B cell (primary cell): ENCODE measurements at regions not wholly inside any gene's neighbourhood (a gene's known extent, or its start where the extent isn't known, plus 50 kb on each side); places are given as distances from the start of the nearest gene placed in this dataset.

ENCODE experiments used
- ATAC-seq: fragments of 200-7000 bp; cut with Tn5 transposase; one replicate; pipeline ENCODE4 v1.10.0; 2021; ENCODE audit warnings: low read depth, mild to moderate bottlenecking, moderate number of reproducible peaks, moderate library complexity
- CTCF ChIA-PET: fragments of 350-600 bp; sonication (Branson Sonifier 250); formaldehyde crosslinking; loops from one replicate; lab custom pipeline; 2021; ENCODE audit warnings: antibody characterized with exemption, inconsistent platforms; lab: Charles Lee
- POLR2A ChIA-PET: fragments of 350-600 bp; sonication (Branson Sonifier 250); formaldehyde crosslinking; loops from one replicate; lab custom pipeline; 2021; ENCODE audit warnings: antibody characterized with exemption; lab: Charles Lee
- DNase-seq: peaks from one replicate; pipeline ENCODE4 v3.0.0; 2013
- H2AFZ ChIP-seq: 2 replicates; pipeline ENCODE4 v1.6.1; 2012; ENCODE audit warnings: mild to moderate bottlenecking, low read depth, low read length; ENCODE audit not compliant: insufficient read depth, poor library complexity, severe bottlenecking
- H3K27ac ChIP-seq, 2 donors: 1 replicate in 1 of 2; 2 replicates in 1 of 2; pipeline ENCODE4 v1.5.1; 2012 to 2013; ENCODE audit warnings: low read length in 2 of 2, mild to moderate bottlenecking in 2 of 2, moderate library complexity in 1 of 2
- H3K27me3 ChIP-seq, 4 experiments: fragments of 200-600 bp in 1 of 4; sonication (generic) in 1 of 4; replicated peaks in 1 of 4; 1 replicate in 2 of 4; 2 replicates in 2 of 4; pipeline versions ENCODE4 v1.6.1 to v1.7.0; 2013 to 2016; ENCODE audit warnings: low read length in 3 of 4, mild to moderate bottlenecking in 2 of 4, mixed read lengths in 1 of 4, moderate library complexity in 1 of 4; ENCODE audit not compliant: insufficient read depth in 4 of 4, control insufficient read depth in 3 of 4; ENCODE audit errors: control extremely low read depth in 1 of 4
- H3K36me3 ChIP-seq, 2 experiments: replicated peaks in 1 of 2; 1 replicate in 1 of 2; 2 replicates in 1 of 2; pipeline versions ENCODE4 v1.6.1 to v1.7.1; 2013; ENCODE audit warnings: low read length in 1 of 2; ENCODE audit not compliant: insufficient read depth in 2 of 2, control insufficient read depth in 1 of 2; ENCODE audit errors: control extremely low read depth in 1 of 2, extremely low read depth in 1 of 2
- H3K4me1 ChIP-seq, 2 donors: fragments of 200-600 bp in 1 of 2; sonication (generic) in 1 of 2; 1 replicate in 1 of 2; 2 replicates in 1 of 2; pipeline versions ENCODE4 v1.5.1 to v1.6.1; 2013 to 2017; ENCODE audit warnings: low read length in 2 of 2; ENCODE audit not compliant: control insufficient read depth in 2 of 2, insufficient read depth in 2 of 2
- H3K4me2 ChIP-seq: replicated peaks from 2 replicates; pipeline ENCODE3; 2012; ENCODE audit warnings: mild to moderate bottlenecking, low read depth, low read length; ENCODE audit not compliant: poor library complexity, severe bottlenecking
- H3K4me3 ChIP-seq, 5 experiments: fragments of 200-600 bp in 1 of 5; sonication (generic) in 1 of 5; 1 replicate in 3 of 5; 2 replicates in 2 of 5; pipeline versions ENCODE4 v1.5.1 to v1.7.0; 2011 to 2016; ENCODE audit warnings: low read length in 4 of 5, mild to moderate bottlenecking in 4 of 5, low read depth in 2 of 5, control low read depth in 1 of 5, moderate library complexity in 1 of 5; ENCODE audit not compliant: insufficient read depth in 1 of 5; ENCODE audit errors: control extremely low read depth in 1 of 5, extremely low read depth in 1 of 5
- H3K79me2 ChIP-seq: fragments of 200-600 bp; sonication (generic); one replicate; pipeline ENCODE4 v1.6.0; 2016; ENCODE audit warnings: low read length; ENCODE audit not compliant: control insufficient read depth, insufficient read depth
- H3K9ac ChIP-seq: fragments of 200-600 bp; sonication (generic); 2 replicates; pipeline ENCODE4 v1.6.1; 2017; ENCODE audit warnings: mild to moderate bottlenecking, low read length, moderate library complexity
- H3K9me3 ChIP-seq, 3 donors: one replicate each; pipeline versions ENCODE4 v1.6.1 to v1.7.1; 2013; ENCODE audit warnings: low read length in 2 of 3; ENCODE audit not compliant: control insufficient read depth in 2 of 3, insufficient read depth in 1 of 3; ENCODE audit errors: control extremely low read depth in 1 of 3
- H4K20me1 ChIP-seq: 2 replicates; pipeline ENCODE4 v1.6.0; 2012; ENCODE audit warnings: mild to moderate bottlenecking, low read length; ENCODE audit not compliant: insufficient read depth, control insufficient read depth, poor library complexity, severe bottlenecking
- H3K27ac Mint-ChIP-seq: one replicate; pipeline ENCODE4 v1.8.0; 2021; ENCODE audit warnings: mixed read lengths
- H3K27me3 Mint-ChIP-seq: one replicate; pipeline ENCODE4 v1.8.0; 2021; ENCODE audit warnings: mixed read lengths
- H3K4me1 Mint-ChIP-seq: one replicate; pipeline ENCODE4 v1.8.0; 2021; ENCODE audit warnings: mixed read lengths
- H3K4me3 Mint-ChIP-seq: one replicate; pipeline ENCODE4 v1.8.0; 2021; ENCODE audit warnings: mixed read lengths
- H3K9me3 Mint-ChIP-seq: one replicate; pipeline ENCODE4 v1.8.0; 2022; ENCODE audit warnings: mixed read lengths; ENCODE audit not compliant: insufficient read depth
- EZH2 ChIP-seq: IDR thresholded peaks from 2 replicates; pipeline ENCODE4 v1.6.1; 2012; ENCODE audit warnings: borderline replicate concordance, low read depth, mild to moderate bottlenecking, moderate library complexity, low read length; ENCODE audit not compliant: insufficient read depth, poor library complexity, severe bottlenecking
- WGBS: methylation state at CpG from one replicate; pipeline ENCODE4 v1.1.5; 2013; ENCODE audit warnings: missing lambda C conversion rate; ENCODE audit not compliant: insufficient coverage; 5-methylcytosine and 5-hydroxymethylcytosine counted together
- intact Hi-C: fragments of 100-400 bp; cut with micrococcal nuclease; formaldehyde crosslinking; loops from one replicate; pipeline ENCODE4 v1.10.0; 2022
- TF ChIP-seq, protein P1 (sequence below): fragments of 200-600 bp; IDR thresholded peaks from one replicate; pipeline ENCODE4 v1.8.0; 2022; ENCODE audit warnings: antibody characterized with exemption, mild to moderate bottlenecking

DNA sequence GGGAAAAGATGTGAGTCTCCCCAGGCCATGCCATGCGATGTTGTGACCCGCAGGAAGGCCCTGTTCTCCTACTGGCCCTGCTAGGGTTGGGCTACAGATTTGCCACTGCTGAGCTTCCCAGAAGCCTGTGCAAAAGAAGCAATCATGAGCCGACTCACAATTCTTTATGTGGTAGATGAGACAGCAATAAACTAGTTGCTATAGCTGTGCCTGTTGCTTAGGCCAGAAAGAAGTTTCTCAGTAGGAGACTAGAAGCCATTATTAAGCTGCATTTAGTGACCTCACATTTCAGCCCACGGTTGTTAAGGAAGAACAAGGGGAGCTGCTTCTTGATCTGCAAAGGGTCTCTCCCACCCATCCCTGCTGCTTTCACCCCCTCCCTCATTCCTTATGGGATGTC lies 239.4 kb upstream of the CRY1 start:
- Histone ChIP-seq H3K9ac (no peak overlapping the region), H3K36me3 (no peaks in the 10 kb centered on the region), H4K20me1 (no peaks in the 10 kb centered on the region), H3K9me3 (peaks cover 0 to 4% (median 0%) of the 10 kb centered on the region in 3 donors), H3K79me2 (no peaks in the 10 kb centered on the region), H3K27me3 (peaks cover 0 to 19% (median 6%) of the 10 kb centered on the region in 4 experiments), H3K4me1 (no peaks in the 10 kb centered on the region), H3K4me3 (no peak overlapping the region), H2AFZ (no peak overlapping the region), H3K27ac (no peak overlapping the region), H3K4me2 (no peak overlapping the region)
- ChIA-PET CTCF (no interaction called here), POLR2A (no interaction called here)
- H3K27ac Mint-ChIP-seq, result no peak overlapping the region
- no peaks in the 10 kb centered on the region for H3K4me1 Mint-ChIP-seq
- ATAC-seq, result no peak
- intact Hi-C loops, result no loop called here
- peaks cover 45% of the 10 kb centered on the region for H3K27me3 Mint-ChIP-seq
- no peak for DNase-seq
- no peak overlapping the region for H3K4me3 Mint-ChIP-seq
- H3K9me3 Mint-ChIP-seq, result no peaks in the 10 kb centered on the region
- TF ChIP-seq, protein P1, sequence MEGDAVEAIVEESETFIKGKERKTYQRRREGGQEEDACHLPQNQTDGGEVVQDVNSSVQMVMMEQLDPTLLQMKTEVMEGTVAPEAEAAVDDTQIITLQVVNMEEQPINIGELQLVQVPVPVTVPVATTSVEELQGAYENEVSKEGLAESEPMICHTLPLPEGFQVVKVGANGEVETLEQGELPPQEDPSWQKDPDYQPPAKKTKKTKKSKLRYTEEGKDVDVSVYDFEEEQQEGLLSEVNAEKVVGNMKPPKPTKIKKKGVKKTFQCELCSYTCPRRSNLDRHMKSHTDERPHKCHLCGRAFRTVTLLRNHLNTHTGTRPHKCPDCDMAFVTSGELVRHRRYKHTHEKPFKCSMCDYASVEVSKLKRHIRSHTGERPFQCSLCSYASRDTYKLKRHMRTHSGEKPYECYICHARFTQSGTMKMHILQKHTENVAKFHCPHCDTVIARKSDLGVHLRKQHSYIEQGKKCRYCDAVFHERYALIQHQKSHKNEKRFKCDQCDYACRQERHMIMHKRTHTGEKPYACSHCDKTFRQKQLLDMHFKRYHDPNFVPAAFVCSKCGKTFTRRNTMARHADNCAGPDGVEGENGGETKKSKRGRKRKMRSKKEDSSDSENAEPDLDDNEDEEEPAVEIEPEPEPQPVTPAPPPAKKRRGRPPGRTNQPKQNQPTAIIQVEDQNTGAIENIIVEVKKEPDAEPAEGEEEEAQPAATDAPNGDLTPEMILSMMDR, result no peak
- TF ChIP-seq EZH2, result no peak
- WGBS, result 93% methylated on average over 3 of the region's 4 CpGs

DNA sequence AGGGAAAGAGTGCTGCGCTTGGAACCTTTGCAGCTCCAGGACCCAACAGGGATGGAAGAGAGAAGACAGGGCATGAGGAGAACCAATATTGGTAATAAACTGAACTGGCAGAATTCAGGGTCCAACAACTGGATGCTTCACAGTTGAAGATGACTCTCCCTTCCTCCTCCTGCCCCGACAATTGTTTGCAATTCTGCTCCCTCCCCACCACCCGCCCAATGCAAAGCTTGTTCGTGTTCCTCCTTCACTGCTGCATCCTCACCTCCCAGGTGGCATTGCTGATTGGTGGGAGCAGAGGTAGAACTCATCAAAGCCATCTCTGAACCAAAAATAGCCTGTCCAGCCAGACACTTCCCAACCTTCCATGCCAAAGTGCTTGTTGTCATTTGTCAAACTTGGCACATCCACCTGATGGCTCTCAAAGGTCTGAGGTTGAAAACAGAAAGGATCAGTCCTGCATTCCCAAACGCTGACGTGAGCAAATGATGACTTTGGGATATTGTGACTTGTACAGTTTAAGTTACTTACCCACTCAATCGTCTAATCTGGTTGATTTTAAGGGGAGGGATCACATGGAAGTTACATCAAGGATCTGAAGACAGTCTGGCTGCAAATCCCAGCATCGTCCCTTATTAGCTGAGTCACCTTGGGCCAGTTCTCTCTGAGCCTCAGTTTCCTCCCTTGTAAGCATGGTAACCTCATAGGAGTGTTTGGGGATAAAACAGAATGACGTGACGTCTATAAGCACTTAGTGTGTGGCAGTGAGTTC lies 242.6 kb upstream of the CRY1 start:
- Mint-ChIP-seq H3K27me3 (peaks cover 21% of the 10 kb centered on the region), H3K4me3 (no peak overlapping the region), H3K4me1 (no peaks in the 10 kb centered on the region), H3K27ac (no peak overlapping the region), H3K9me3 (no peaks in the 10 kb centered on the region)
- no peak for ATAC-seq
- Histone ChIP-seq H3K27me3 (peaks cover 0 to 6% (median 0%) of the 10 kb centered on the region in 4 experiments), H3K27ac (no peak overlapping the region), H2AFZ (no peak overlapping the region), H4K20me1 (no peaks in the 10 kb centered on the region), H3K9me3 (no peaks in the 10 kb centered on the region), H3K79me2 (no peaks in the 10 kb centered on the region), H3K9ac (no peak overlapping the region), H3K36me3 (no peaks in the 10 kb centered on the region), H3K4me1 (no peaks in the 10 kb centered on the region), H3K4me3 (no peak overlapping the region), H3K4me2 (no peak overlapping the region)
- intact Hi-C loops, result no loop called here
- ChIA-PET CTCF (no interaction called here), POLR2A (no interaction called here)
- 90% methylated on average over 3 of the region's 10 CpGs for WGBS
- no peak for DNase-seq
- TF ChIP-seq, protein P1, result no peak
- TF ChIP-seq EZH2, result no peak
